Endothelial cell (in vitro differentiated cells): ENCODE measurements at regions not wholly inside any gene's neighbourhood (a gene's known extent, or its start where the extent isn't known, plus 50 kb on each side); places are given as distances from the start of the nearest gene placed in this dataset.
"Not testable (repeated sequence)": the region's sequence is repeated elsewhere in the genome, so short reads cannot be mapped to it uniquely, and the experiment has no call there.

Experiments
- DNase-seq: peaks from one replicate; pipeline ENCODE4 v3.0.0; 2021; ENCODE audit warnings: low spot score
- H3K27ac Mint-ChIP-seq: one replicate; pipeline ENCODE4 v1.8.0; 2021; ENCODE audit warnings: mixed read lengths, inconsistent platforms; ENCODE audit not compliant: unreplicated experiment
- H3K27me3 Mint-ChIP-seq: one replicate; pipeline ENCODE4 v1.8.0; 2021; ENCODE audit warnings: mild to moderate bottlenecking, moderate library complexity, mixed read lengths, inconsistent platforms; ENCODE audit not compliant: unreplicated experiment
- H3K36me3 Mint-ChIP-seq: one replicate; pipeline ENCODE4 v1.8.0; 2021; ENCODE audit warnings: mild to moderate bottlenecking, low read depth, mixed read lengths, inconsistent platforms; ENCODE audit not compliant: unreplicated experiment
- H3K4me1 Mint-ChIP-seq: one replicate; pipeline ENCODE4 v1.8.0; 2021; ENCODE audit warnings: mild to moderate bottlenecking, mixed read lengths, inconsistent platforms; ENCODE audit not compliant: unreplicated experiment
- H3K4me3 Mint-ChIP-seq: one replicate; pipeline ENCODE4 v1.8.0; 2021; ENCODE audit warnings: mild to moderate bottlenecking, mixed read lengths, inconsistent platforms; ENCODE audit not compliant: unreplicated experiment
- H3K9me3 Mint-ChIP-seq: one replicate; pipeline ENCODE4 v1.8.0; 2021; ENCODE audit warnings: mixed read lengths, inconsistent platforms; ENCODE audit not compliant: unreplicated experiment
- CTCF ChIP-seq: fragments of 200-600 bp; sonication (generic); IDR thresholded peaks from one replicate; pipeline ENCODE4 v1.5.0; 2021; ENCODE audit warnings: antibody characterized with exemption; ENCODE audit not compliant: unreplicated experiment

- no peak for TF ChIP-seq CTCF
- Mint-ChIP-seq H3K4me3 (no peak overlapping the region), H3K4me1 (no peaks in the 10 kb centered on the region), H3K27me3 (no peaks in the 10 kb centered on the region), H3K36me3 (no peaks in the 10 kb centered on the region), H3K27ac (no peak overlapping the region), H3K9me3 (no peaks in the 10 kb centered on the region)
- DNase-seq = no peak
Measured at GRCh38 chr9:28134446-28134976, 561.2 kb upstream of the C9orf72 start.

- Mint-ChIP-seq H3K27me3 (no peaks in the 10 kb centered on the region), H3K4me1 (no peaks in the 10 kb centered on the region), H3K9me3 (no peaks in the 10 kb centered on the region), H3K4me3 (no peak overlapping the region), H3K27ac (no peak overlapping the region), H3K36me3 (no peaks in the 10 kb centered on the region)
- DNase-seq = no peak
- TF ChIP-seq CTCF = no peak
Measured at GRCh38 chr9:28135549-28135948, 562.3 kb upstream of the C9orf72 start.

GRCh38 chr9:28136113-28136512 is 562.8 kb upstream of the C9orf72 start:
- no peaks in the 10 kb centered on the region for H3K36me3 Mint-ChIP-seq
- H3K4me1 Mint-ChIP-seq = no peaks in the 10 kb centered on the region
- no peaks in the 10 kb centered on the region for H3K9me3 Mint-ChIP-seq
- no peak overlapping the region for H3K4me3 Mint-ChIP-seq
- DNase-seq = no peak
- TF ChIP-seq CTCF = no peak
- no peak overlapping the region for H3K27ac Mint-ChIP-seq
- H3K27me3 Mint-ChIP-seq = no peaks in the 10 kb centered on the region

- H3K4me3 Mint-ChIP-seq, H3K4me1 Mint-ChIP-seq, H3K27me3 Mint-ChIP-seq, H3K27ac Mint-ChIP-seq, H3K9me3 Mint-ChIP-seq, DNase-seq, H3K36me3 Mint-ChIP-seq: not testable (repeated sequence)
Measured at GRCh38 chr9:28147430-28147829, 574.1 kb upstream of the C9orf72 start.

GRCh38 chr9:28147923-28148597 is 574.8 kb upstream of the C9orf72 start:
- DNase-seq, H3K27me3 Mint-ChIP-seq, H3K4me3 Mint-ChIP-seq, H3K4me1 Mint-ChIP-seq, H3K27ac Mint-ChIP-seq, H3K9me3 Mint-ChIP-seq, H3K36me3 Mint-ChIP-seq: not testable (repeated sequence)

GRCh38 chr9:28149361-28150050 is 576.2 kb upstream of the C9orf72 start:
- not testable (repeated sequence) for H3K27ac Mint-ChIP-seq, H3K9me3 Mint-ChIP-seq, H3K27me3 Mint-ChIP-seq, H3K4me1 Mint-ChIP-seq, DNase-seq, H3K36me3 Mint-ChIP-seq, H3K4me3 Mint-ChIP-seq
